ENCODE measurements at regions not wholly inside any gene's neighbourhood (a gene's known extent, or its start where the extent isn't known, plus 50 kb on each side); places are given as distances from the start of the nearest gene placed in this dataset.

DNA sequence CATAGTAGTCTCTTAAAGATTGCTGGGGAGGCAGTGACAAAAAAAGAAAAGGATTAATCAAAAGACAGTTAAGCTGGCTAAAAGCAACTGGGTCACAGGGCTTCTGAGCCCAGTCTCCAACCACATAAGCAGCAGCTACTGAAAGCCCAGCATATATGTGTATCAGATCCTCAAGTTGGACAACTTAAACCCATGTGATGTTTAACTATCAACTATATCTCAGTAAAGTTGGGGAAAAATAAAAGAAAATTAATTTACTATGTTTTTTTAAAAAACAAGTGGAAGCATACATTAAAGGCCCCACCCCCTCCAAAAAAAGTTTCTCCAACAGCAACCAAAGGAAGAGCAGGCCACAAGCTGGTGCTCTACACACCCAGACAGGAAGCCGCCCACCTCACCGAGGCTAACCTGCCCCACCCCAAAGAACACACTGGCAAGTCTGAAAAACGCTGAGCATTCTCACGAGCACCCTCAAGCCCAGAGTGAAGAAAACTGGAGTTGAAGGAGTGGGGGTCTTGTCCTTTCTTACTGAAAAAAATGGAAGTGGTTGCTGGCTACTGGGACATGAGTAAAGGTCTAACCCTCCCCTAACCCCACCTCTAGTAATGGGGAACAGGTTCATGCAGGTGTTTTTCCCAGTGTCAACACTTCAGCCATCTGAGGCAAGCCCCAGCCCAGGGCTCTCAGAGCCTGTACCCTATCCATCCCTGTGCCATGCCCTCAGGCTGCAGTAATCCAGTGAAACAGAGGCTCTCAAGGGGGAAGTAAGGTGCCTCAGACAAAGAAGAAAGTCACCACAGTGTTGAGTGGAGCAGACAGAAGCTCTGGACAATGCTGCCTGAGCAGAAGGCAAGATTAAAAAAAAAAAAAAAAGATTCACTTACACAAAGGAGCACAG, 106.3 kb downstream of the GYPC start:
- Histone ChIP-seq H3K9me3 (ENCODE audit: control insufficient read depth, low read depth, low read length) (no peaks in the 10 kb centered on the region), H3K27ac (ENCODE audit: low read length) (no peak overlapping the region), H3K27me3 (ENCODE audit: control insufficient read depth, insufficient read depth, low read length) (peaks cover 2% of the 10 kb centered on the region), H3K36me3 (ENCODE audit: control insufficient read depth, insufficient read depth, low read length) (no peaks in the 10 kb centered on the region), H3K4me3 (ENCODE audit: low read length) (no peak overlapping the region), H3K4me1 (ENCODE audit: control insufficient read depth, insufficient read depth, low read length) (no peaks in the 10 kb centered on the region)
- WGBS (ENCODE audit: insufficient coverage, low lambda C conversion rate): no CpG with 5 or more reads among the region's 4 CpGs
- DNase-seq: no peak

DNA sequence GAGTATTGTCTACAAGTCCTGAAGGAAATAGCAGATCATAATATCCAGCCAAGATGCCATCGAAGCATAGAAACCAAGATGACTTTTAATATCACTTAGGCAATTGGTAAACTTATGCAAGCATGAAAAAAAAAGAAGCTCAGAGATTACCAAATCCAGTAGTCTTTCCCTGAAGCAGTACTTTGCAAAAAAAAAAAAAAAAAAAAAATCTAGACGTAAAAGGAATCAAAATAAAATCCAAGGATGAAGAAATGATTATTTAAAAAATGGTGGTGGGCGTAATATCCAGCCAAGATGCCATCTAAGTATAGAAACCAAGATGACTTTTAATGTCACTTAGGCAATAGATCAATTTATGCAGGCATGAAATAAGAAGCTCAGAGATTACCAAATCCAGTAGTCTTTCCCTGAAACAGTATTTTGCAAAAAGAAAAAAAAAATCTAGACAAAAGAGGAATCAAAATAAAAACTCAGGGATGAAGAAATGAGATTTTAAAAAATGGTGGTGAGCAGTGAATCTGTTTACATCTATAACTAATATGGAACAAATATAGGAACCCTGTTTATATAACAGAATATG, 108.8 kb downstream of the GYPC start:
- Histone ChIP-seq H3K36me3 (ENCODE audit: control insufficient read depth, insufficient read depth, low read length) (no peaks in the 10 kb centered on the region), H3K27me3 (ENCODE audit: control insufficient read depth, insufficient read depth, low read length) (peaks cover 2% of the 10 kb centered on the region), H3K27ac (ENCODE audit: low read length) (no peak overlapping the region), H3K4me1 (ENCODE audit: control insufficient read depth, insufficient read depth, low read length) (no peaks in the 10 kb centered on the region), H3K9me3 (ENCODE audit: control insufficient read depth, low read depth, low read length) (no peaks in the 10 kb centered on the region), H3K4me3 (ENCODE audit: low read length) (no peak overlapping the region)
- WGBS (ENCODE audit: insufficient coverage, low lambda C conversion rate): 92% methylated on average over 2 of the region's 3 CpGs
- no peak for DNase-seq

DNA sequence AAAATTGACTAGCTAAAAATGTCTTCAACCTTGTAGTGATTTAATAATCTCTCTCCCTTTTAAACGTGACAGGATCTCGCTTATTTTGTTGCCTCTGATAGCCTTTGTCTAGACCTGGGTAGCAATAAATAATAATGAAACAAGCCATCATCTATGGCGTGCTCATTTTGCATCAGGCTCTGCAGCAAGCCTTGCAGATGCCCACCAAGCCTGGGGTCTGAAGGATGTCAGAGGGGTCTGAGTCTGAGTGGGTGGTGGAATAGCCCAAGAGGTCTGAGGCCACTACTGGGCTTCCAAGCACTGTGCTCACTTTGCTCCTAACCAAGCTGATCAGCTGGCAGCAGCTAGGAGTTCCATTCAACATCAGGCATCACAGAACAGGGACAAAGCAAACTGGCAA, 109.4 kb downstream of the GYPC start:
- H3K4me1 ChIP-seq (ENCODE audit: control insufficient read depth, insufficient read depth, low read length): no peaks in the 10 kb centered on the region
- no peak for DNase-seq

DNA sequence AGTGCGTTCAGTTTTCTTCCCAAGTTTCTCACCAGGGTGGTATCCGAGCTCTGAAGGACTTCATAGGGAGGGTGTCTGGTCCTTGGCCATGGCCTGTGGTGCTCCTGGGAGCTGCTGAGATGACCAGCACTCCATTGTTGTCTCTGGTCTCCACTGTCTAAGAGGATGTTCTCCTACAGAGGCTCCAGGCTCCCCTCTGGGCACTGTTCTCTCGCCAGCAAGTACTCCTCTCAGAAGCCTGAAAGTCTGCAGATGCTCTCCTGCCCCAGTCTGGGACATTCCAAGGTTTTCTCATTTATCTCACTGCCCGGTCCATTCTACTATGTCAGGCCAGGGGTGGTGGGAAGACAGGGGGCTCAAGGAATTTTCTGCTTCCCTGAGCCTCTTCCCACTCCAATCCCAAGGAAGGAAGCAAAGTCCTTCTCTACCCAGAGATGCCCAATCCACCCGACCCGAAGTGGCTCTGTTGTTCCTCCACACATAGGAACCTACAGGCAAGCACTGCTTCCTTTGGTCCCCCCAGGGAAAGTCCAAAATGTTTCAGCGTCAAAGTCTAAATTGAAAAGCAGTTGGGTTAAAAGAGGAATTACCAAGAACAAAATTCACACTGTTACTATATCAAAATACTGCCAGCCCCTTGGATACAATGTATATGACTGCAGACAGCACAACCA, 110.5 kb downstream of the GYPC start:
- Histone ChIP-seq H3K4me3 (ENCODE audit: low read length) (no peak overlapping the region), H3K4me1 (ENCODE audit: control insufficient read depth, insufficient read depth, low read length) (no peaks in the 10 kb centered on the region), H3K9me3 (ENCODE audit: control insufficient read depth, low read depth, low read length) (no peaks in the 10 kb centered on the region), H3K27me3 (ENCODE audit: control insufficient read depth, insufficient read depth, low read length) (peaks cover 2% of the 10 kb centered on the region), H3K36me3 (ENCODE audit: control insufficient read depth, insufficient read depth, low read length) (no peaks in the 10 kb centered on the region), H3K27ac (ENCODE audit: low read length) (no peak overlapping the region)
- no peak for DNase-seq
- WGBS (ENCODE audit: insufficient coverage, low lambda C conversion rate): no CpG with 5 or more reads among the region's 7 CpGs

More for the DNA sequence above, 109.4 kb downstream of the GYPC start:
- Histone ChIP-seq H3K4me3 (ENCODE audit: low read length) (no peak overlapping the region), H3K36me3 (ENCODE audit: control insufficient read depth, insufficient read depth, low read length) (no peaks in the 10 kb centered on the region), H3K27me3 (ENCODE audit: control insufficient read depth, insufficient read depth, low read length) (peaks cover 2% of the 10 kb centered on the region), H3K9me3 (ENCODE audit: control insufficient read depth, low read depth, low read length) (no peaks in the 10 kb centered on the region), H3K27ac (ENCODE audit: low read length) (no peak overlapping the region)
- no CpG with 5 or more reads among the region's 3 CpGs for WGBS (ENCODE audit: insufficient coverage, low lambda C conversion rate)

DNA sequence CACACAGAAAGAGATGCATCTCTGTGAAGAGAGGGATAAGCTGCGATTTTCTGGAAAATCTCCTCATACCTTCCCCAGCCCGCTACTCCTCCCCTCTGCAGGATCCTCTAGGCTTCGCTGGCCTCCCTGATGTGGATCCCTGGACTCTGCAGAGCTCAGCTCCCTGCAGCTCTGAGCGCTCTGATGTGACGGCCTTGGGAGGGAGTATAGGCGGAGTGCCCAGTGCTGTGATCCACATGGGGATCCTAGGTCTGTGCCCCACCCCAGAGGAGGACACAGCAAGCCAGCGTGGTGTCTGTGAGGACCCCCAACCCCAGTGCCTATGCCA, 111.0 kb downstream of the GYPC start:
- no CpG with 5 or more reads among the region's 7 CpGs for WGBS (ENCODE audit: insufficient coverage, low lambda C conversion rate)
- no peak for DNase-seq
- Histone ChIP-seq H3K9me3 (ENCODE audit: control insufficient read depth, low read depth, low read length) (peaks cover 4% of the 10 kb centered on the region), H3K27ac (ENCODE audit: low read length) (no peak overlapping the region), H3K27me3 (ENCODE audit: control insufficient read depth, insufficient read depth, low read length) (peaks cover 2% of the 10 kb centered on the region), H3K4me1 (ENCODE audit: control insufficient read depth, insufficient read depth, low read length) (no peaks in the 10 kb centered on the region), H3K4me3 (ENCODE audit: low read length) (no peak overlapping the region), H3K36me3 (ENCODE audit: control insufficient read depth, insufficient read depth, low read length) (no peaks in the 10 kb centered on the region)

DNA sequence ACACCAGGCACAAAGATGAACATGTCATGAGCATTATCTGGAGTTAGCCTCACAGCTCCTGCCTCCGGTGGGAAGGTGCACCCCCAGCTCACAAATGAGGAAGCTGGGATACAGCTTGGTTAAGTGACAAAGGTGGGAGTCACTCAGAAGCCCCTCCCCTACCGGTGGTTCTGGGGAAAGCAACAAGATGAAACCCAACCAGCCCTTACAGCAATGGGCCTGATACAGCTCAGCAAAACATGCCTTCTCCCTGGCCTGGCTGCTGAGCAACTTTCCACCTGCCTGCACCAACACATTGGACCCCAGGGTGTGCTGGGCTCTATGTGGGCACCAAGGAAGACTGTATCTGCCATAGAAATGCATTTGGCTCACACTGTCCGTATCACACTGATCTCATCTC, 113.2 kb downstream of the GYPC start:
- H3K4me1 ChIP-seq (ENCODE audit: control insufficient read depth, insufficient read depth, low read length): no peaks in the 10 kb centered on the region
- no peak overlapping the region for H3K4me3 ChIP-seq (ENCODE audit: low read length)
- H3K27me3 ChIP-seq (ENCODE audit: control insufficient read depth, insufficient read depth, low read length): peaks cover 2% of the 10 kb centered on the region
- H3K27ac ChIP-seq (ENCODE audit: low read length): no peak overlapping the region
- DNase-seq: no peak
- H3K9me3 ChIP-seq (ENCODE audit: control insufficient read depth, low read depth, low read length): peaks cover 4% of the 10 kb centered on the region
- H3K36me3 ChIP-seq (ENCODE audit: control insufficient read depth, insufficient read depth, low read length): no peaks in the 10 kb centered on the region
- WGBS (ENCODE audit: insufficient coverage, low lambda C conversion rate): no CpG with 5 or more reads among the region's 3 CpGs

DNA sequence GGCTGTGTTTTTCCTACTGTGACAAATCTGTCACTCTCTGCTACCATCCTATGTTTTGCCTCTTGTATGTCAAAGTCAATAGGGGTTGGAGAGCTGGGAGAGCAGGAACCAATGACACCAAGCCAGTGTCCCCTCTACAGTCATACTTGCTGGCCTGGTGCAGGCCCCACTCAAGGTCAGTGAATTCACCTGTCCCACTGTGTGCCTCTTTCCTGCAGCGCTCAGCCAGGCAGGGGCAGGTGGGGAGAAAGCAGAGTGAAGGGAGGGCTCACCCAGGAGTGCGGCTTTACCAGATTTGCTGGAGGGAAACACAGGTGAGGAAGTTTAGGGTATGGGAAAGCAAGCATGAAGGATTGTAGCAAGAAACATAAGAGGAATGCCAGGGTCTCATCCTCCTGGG, 114.5 kb downstream of the GYPC start:
- Histone ChIP-seq H3K27ac (ENCODE audit: low read length) (no peak overlapping the region), H3K4me1 (ENCODE audit: control insufficient read depth, insufficient read depth, low read length) (no peaks in the 10 kb centered on the region), H3K36me3 (ENCODE audit: control insufficient read depth, insufficient read depth, low read length) (no peaks in the 10 kb centered on the region), H3K27me3 (ENCODE audit: control insufficient read depth, insufficient read depth, low read length) (peaks cover 2% of the 10 kb centered on the region), H3K4me3 (ENCODE audit: low read length) (no peak overlapping the region), H3K9me3 (ENCODE audit: control insufficient read depth, low read depth, low read length) (peaks cover 4% of the 10 kb centered on the region)
- no peak for DNase-seq
- WGBS (ENCODE audit: insufficient coverage, low lambda C conversion rate): no CpG with 5 or more reads among the region's 2 CpGs

DNA sequence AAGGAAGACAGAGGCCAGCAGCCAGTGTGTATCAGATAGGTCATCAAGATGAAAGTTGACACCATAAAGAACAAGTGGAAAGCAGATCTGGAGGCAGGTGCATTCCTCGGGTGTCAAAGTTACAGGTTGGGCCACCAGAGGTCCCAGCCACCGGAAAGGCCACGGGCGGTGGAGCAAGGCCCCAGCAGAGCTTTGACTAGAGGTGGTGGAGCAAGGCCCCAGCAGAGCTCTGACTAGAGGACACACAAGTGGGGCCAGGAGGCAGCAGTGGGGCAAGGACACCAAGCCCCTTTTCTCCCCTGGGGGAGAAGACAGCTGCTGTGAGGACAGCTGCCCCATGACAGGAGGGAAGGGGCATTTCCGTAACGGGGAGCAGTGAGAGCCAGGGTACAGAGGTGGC, 115.1 kb downstream of the GYPC start:
- H3K27ac ChIP-seq (ENCODE audit: low read length): no peak overlapping the region
- peaks cover 7% of the 10 kb centered on the region for H3K27me3 ChIP-seq (ENCODE audit: control insufficient read depth, insufficient read depth, low read length)
- DNase-seq: no peak
- no peaks in the 10 kb centered on the region for H3K4me1 ChIP-seq (ENCODE audit: control insufficient read depth, insufficient read depth, low read length)
- no peaks in the 10 kb centered on the region for H3K36me3 ChIP-seq (ENCODE audit: control insufficient read depth, insufficient read depth, low read length)
- peaks cover 4% of the 10 kb centered on the region for H3K9me3 ChIP-seq (ENCODE audit: control insufficient read depth, low read depth, low read length)
- no CpG with 5 or more reads among the region's 6 CpGs for WGBS (ENCODE audit: insufficient coverage, low lambda C conversion rate)
- H3K4me3 ChIP-seq (ENCODE audit: low read length): no peak overlapping the region

DNA sequence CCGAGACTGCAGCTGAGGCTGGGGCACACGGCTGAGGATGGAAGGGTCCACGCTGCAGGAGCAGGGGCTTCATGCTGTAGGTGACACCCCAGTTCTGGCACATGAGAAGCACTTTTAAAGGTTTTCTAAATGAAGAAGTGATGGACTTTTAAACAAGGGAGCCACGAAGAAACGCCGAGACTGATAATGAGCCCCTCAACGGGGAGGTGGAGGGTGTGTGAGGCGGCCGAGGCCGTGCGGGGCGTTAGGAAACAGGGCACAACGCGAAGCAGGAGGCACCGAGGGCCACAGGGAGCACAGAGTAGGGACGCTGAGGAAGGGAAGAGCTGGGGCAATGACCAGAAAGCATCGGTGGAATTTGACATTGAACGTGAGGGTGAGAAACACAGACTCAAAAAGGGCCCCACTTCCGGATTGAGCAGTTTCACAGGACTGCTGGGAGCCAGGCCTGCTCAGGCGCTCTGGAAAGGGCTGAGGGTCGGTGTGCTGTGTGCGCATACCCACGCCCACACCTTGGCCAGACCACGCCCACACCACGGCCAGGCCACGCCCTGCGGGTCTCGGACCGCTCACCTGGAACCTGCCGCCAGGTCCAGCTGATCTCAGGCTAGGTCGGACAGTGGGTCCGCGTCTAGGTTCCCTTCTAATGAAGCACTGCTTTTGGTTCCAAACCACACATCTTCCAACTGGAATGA, 115.7 kb downstream of the GYPC start:
- Histone ChIP-seq H3K4me3 (ENCODE audit: low read length) (no peak overlapping the region), H3K36me3 (ENCODE audit: control insufficient read depth, insufficient read depth, low read length) (no peaks in the 10 kb centered on the region), H3K9me3 (ENCODE audit: control insufficient read depth, low read depth, low read length) (peaks cover 4% of the 10 kb centered on the region), H3K27ac (ENCODE audit: low read length) (no peak overlapping the region), H3K4me1 (ENCODE audit: control insufficient read depth, insufficient read depth, low read length) (no peaks in the 10 kb centered on the region), H3K27me3 (ENCODE audit: control insufficient read depth, insufficient read depth, low read length) (peaks cover 9% of the 10 kb centered on the region)
- 70% methylated on average over 2 of the region's 33 CpGs for WGBS (ENCODE audit: insufficient coverage, low lambda C conversion rate)
- DNase-seq: no peak

DNA sequence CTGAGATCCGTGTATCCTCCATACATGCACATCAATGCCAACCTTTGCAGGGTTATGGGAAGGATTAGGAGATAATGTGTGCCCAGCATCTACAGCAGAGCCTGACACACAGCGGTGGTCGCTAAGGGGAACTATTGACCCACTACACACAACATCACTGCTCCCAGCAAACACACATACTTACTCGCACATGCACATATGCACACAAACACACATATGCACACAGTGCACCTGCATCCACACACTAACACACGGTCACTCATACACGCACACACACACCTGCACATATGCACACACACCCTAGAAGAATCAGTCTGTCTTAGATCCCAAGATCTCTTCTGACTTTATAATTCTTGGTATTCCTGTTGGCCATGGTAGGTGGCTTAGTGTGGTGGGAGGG, 118.3 kb downstream of the GYPC start:
- Histone ChIP-seq H3K9me3 (ENCODE audit: control insufficient read depth, low read depth, low read length) (peaks cover 4% of the 10 kb centered on the region), H3K27ac (ENCODE audit: low read length) (no peak overlapping the region), H3K36me3 (ENCODE audit: control insufficient read depth, insufficient read depth, low read length) (no peaks in the 10 kb centered on the region), H3K4me3 (ENCODE audit: low read length) (no peak overlapping the region), H3K4me1 (ENCODE audit: control insufficient read depth, insufficient read depth, low read length) (peaks cover 3% of the 10 kb centered on the region), H3K27me3 (ENCODE audit: control insufficient read depth, insufficient read depth, low read length) (peaks cover 26% of the 10 kb centered on the region)
- WGBS (ENCODE audit: insufficient coverage, low lambda C conversion rate): no CpG with 5 or more reads among the region's 6 CpGs
- DNase-seq: no peak
